BE2C (cell line): ENCODE measurements at regions not wholly inside any gene's neighbourhood (a gene's known extent, or its start where the extent isn't known, plus 50 kb on each side); places are given as distances from the start of the nearest gene placed in this dataset.
"Not testable (repeated sequence)": the region's sequence is repeated elsewhere in the genome, so short reads cannot be mapped to it uniquely, and the experiment has no call there.

ENCODE experiments used
- DNase-seq: peaks from one replicate; pipeline ENCODE4 v3.0.0-alpha.2; 2020
- H3K27me3 ChIP-seq: fragments of 250-450 bp; sonication (Bioruptor Pico); 2 replicates; pipeline ENCODE4 v1.5.1; 2020; ENCODE audit warnings: mild to moderate bottlenecking
- H3K36me3 ChIP-seq: fragments of 250-450 bp; sonication (Bioruptor Pico); 2 replicates; pipeline ENCODE4 v1.5.1; 2020; ENCODE audit warnings: mild to moderate bottlenecking
- H3K4me1 ChIP-seq: fragments of 250-450 bp; sonication (Bioruptor Pico); 2 replicates; pipeline ENCODE4 v1.5.1; 2020
- H3K4me3 ChIP-seq: 2 replicates; pipeline ENCODE4 v1.5.1; 2011; ENCODE audit warnings: low read depth, low read length
- H3K9me3 ChIP-seq: fragments of 250-450 bp; sonication (Bioruptor Pico); 2 replicates; pipeline ENCODE4 v1.5.1; 2020

DNA sequence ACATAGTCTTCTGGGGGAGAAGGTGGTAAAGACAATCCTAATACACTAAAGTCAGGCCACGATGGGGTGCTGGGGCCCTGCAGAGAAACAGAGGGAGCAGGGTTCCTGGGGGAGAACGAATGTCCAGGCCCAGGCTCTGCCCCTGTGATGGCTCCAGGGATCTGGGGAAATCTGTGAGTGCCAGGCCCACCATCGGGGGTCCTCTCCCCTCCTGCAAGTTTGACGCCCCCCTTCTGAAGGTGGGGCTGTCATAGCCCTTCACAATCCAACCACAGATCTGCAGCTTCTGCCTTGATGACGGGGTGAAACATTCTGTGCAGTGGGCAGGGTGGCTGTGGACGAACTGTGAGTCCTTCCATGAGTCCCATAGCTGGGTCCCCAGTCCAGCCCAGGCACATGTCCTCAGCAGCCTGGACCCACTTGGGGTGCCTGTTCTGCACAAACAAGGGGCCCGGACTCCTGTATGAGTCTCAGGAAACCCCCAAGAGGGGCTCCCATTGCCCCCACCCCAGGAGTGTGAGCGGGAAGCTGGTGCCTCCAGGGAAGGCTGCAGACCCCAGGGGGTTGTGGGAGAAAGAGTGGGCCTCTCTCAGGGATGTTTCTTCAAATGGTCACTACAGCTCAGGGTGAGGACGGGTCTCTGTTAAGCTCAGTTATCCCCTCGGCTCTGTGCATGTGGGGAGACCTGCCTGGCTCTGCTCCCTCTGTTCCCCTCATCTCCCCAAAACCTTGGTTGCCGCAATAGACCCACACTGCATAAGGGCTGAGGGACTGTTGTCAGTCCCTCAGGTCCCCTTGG lies 134.3 kb downstream of the TNFRSF13B start:
- not testable (repeated sequence) for H3K4me3 ChIP-seq, H3K4me1 ChIP-seq, H3K27me3 ChIP-seq, DNase-seq, H3K9me3 ChIP-seq, H3K36me3 ChIP-seq

DNA sequence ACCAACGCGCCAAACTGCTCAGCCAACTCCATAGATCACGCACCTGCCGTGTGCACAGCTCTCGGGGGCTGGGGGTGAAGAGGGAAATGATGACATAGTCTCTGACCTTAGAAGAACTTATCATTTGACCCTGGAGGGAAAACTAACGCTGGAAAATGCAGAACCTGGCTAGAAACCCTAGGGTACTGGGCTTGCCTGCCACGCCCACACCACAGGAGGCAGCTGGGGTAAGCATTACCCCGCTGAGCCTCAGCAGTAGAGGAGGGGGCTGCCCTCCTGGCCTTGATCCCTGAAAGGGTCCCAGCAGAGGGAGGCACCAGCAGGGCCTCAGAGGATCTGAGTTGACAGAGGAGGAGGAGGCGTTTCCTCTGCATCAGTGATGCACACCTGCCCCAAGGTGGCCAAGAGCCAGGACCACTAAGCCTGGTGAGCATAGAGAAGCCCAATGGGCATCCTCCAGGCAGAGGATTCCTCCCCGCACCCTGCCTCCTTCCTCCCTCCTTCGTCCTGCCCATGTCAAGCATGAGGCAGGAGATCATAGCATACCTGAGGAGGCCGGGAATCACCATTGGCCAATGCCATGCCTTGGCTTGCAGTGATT lies 135.5 kb downstream of the TNFRSF13B start:
- H3K27me3 ChIP-seq, H3K9me3 ChIP-seq, H3K4me1 ChIP-seq, H3K4me3 ChIP-seq, DNase-seq, H3K36me3 ChIP-seq: not testable (repeated sequence)

DNA sequence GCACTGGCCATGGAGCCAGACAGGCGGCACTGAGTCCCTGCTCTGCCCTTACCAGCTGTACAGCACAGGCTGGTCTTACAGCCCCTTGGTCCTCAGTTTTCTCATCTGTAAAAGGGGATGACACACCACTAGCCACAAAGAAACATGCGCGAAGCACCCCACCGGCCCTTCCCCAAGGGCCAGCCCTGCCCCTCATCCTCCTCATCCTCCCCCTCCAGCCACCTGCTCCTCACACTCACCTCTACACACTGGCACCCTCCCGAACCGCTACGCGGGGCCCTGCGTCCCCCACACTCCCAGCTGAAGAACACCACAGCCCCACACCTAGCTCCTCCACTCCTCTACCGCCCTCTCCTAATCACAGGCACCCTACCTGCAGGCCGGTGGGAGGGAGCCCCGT lies 138.4 kb downstream of the TNFRSF13B start:
- not testable (repeated sequence) for H3K4me1 ChIP-seq, DNase-seq, H3K36me3 ChIP-seq, H3K4me3 ChIP-seq, H3K27me3 ChIP-seq, H3K9me3 ChIP-seq

DNA sequence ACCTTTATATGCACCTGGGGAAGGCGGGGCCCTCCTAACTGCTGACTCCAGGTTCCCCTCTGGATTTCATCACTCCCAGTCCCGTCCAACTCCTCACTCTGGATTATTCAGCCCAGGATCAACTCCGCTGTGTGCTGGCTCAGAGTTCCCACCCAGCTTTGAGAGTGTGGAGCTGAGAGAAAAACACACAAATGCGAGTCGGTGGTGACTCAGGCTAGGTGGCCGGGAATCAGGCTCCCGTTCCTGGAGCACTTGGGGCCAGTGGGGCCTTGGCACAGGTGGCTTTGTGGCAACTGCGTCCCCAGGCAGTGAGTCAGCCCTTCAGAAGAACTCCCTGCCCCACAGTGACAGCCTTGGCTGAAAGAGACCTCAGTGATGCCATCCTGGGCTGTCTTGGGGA lies 139.1 kb downstream of the TNFRSF13B start:
- H3K36me3 ChIP-seq, H3K4me1 ChIP-seq, H3K9me3 ChIP-seq, H3K27me3 ChIP-seq, H3K4me3 ChIP-seq, DNase-seq: not testable (repeated sequence)

DNA sequence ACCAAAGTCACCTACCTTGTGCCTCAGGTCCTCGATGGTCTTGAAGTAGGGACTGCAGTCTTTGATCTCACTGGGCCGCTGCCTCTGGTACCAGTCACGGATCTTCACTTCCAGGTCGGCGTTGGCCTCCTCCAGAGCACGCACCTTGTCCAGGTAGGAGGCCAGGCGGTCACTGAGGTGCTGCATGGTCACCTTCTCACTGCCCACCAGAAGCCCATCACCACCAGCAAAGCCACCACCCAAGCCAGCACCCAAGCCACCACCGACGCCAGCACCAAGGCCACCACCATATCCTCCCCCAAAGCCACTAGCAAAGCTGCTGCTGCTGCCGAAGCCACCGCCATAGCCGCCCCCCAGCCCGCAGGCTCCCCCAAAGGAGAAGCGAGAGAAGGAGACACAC lies 139.7 kb downstream of the TNFRSF13B start:
- DNase-seq, H3K4me3 ChIP-seq, H3K36me3 ChIP-seq, H3K4me1 ChIP-seq, H3K27me3 ChIP-seq, H3K9me3 ChIP-seq: not testable (repeated sequence)

DNA sequence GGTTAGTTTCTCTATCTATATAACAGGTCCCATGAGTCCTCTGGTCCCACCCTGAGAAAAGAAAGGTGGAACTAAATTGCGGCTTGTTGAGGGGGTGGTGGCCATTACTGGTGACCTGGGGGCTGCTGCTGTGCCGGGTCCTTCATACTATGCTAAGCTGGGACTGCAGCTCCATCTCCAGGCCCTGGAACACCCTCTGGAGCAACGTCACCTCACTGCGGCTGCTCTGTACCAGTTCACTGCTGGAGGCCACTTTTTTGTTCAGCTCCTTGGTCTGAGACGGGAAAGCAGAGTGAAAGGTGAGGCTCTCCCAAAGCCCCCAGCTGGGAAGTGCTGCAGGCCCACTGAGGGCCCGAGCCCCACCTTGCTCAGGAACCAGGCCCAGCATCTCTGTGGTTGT lies 140.7 kb downstream of the CCDC144A start:
- not testable (repeated sequence) for H3K4me1 ChIP-seq, H3K4me3 ChIP-seq, H3K9me3 ChIP-seq, DNase-seq, H3K27me3 ChIP-seq, H3K36me3 ChIP-seq

DNA sequence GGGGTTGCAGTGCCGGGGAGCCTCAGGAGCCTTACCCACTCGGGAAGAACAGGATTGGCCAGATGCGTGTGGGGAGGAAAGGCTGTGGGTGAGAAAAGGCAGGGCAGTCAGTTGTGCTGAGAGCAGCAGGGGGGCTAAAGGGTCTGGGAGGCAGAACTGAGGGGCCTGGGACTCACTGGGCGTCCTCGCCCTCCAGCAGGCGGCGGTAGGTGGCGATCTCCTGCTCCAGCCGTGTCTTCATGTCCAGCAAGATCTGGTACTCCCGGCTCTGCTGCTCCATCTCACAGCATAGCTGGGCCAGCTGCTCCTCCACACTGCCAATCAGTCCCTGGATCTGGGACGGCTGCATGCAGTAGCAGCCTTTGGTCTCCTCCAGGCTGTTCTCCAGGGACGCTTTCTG lies 140.2 kb downstream of the CCDC144A start:
- not testable (repeated sequence) for H3K4me3 ChIP-seq, H3K36me3 ChIP-seq, H3K9me3 ChIP-seq, H3K4me1 ChIP-seq, DNase-seq, H3K27me3 ChIP-seq
